GM12878 (cell line): ENCODE measurements at regions not wholly inside any gene's neighbourhood (a gene's known extent, or its start where the extent isn't known, plus 50 kb on each side); places are given as distances from the start of the nearest gene placed in this dataset.

ENCODE experiments used
- CHD2 ChIP-seq: IDR thresholded peaks from 2 replicates; pipeline ENCODE4 v1.6.1; 2011; ENCODE audit warnings: low read depth, low read length, improper control_type of control experiment, borderline replicate concordance
- POLR2A ChIP-seq: IDR thresholded peaks from 2 replicates; pipeline ENCODE4 v1.6.1; 2011; ENCODE audit warnings: low read depth, mild to moderate bottlenecking, low read length
- SP1 ChIP-seq: IDR thresholded peaks from one replicate; pipeline ENCODE4 v1.6.1; 2011; ENCODE audit warnings: low read depth, low read length
- TF ChIP-seq, protein P1 (sequence below): IDR thresholded peaks from 2 replicates; pipeline ENCODE4 v1.6.1; 2012; ENCODE audit warnings: low read length, inconsistent platforms

DNA sequence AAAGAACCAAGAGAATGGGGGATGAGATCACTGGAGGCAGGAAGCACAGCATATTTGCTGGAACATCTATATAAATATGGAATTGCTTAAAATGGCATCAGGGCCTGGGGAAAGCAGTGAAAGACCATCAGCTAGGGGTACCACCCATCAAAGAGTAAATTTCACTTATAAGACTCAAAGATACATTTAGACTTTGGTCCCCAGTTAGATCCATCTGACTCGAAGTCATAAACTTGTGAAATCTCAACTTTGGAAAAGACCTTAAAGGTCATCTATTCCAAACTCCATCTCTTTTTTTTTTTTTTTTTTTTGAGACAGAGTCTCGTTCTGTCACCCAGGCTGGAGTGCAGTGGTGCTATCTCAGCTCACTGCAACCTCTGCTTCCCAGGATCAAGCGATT, 109.8 kb downstream of the UNC5CL start:
- no peak for TF ChIP-seq POLR2A
- TF ChIP-seq, protein P1, sequence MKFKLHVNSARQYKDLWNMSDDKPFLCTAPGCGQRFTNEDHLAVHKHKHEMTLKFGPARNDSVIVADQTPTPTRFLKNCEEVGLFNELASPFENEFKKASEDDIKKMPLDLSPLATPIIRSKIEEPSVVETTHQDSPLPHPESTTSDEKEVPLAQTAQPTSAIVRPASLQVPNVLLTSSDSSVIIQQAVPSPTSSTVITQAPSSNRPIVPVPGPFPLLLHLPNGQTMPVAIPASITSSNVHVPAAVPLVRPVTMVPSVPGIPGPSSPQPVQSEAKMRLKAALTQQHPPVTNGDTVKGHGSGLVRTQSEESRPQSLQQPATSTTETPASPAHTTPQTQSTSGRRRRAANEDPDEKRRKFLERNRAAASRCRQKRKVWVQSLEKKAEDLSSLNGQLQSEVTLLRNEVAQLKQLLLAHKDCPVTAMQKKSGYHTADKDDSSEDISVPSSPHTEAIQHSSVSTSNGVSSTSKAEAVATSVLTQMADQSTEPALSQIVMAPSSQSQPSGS: no peak
- no peak for TF ChIP-seq CHD2
- no peak for TF ChIP-seq SP1
